OCI-M2 (cell line): ENCODE measurements at regions not wholly inside any gene's neighbourhood (a gene's known extent, or its start where the extent isn't known, plus 50 kb on each side); places are given as distances from the start of the nearest gene placed in this dataset.

ENCODE experiments used
- DNase-seq: peaks from one replicate; lab custom pipeline; 2025; ENCODE audit not compliant: unreplicated experiment; lab: John Stamatoyannopoulos, UW

DNA sequence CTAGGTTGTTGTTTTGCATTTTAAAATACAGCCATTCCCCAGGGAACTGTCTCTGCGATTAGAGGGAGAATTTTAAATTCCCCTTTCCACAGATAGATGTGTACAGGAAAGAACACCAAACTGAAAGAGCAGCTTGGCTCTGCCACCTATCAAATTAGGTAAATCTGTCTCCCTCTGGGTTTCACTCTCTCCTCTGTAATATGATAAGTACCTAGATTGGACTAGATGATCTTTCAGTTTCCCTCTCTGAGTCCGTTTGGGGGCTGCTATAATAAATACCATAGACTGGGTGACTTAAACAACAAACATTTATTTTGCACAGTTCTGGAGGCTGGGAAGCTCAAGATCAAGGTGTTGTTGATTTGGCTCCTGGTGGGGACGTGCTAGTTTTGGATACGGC is 186.0 kb downstream of the KIF20B start:
- DNase-seq = no peak

DNA sequence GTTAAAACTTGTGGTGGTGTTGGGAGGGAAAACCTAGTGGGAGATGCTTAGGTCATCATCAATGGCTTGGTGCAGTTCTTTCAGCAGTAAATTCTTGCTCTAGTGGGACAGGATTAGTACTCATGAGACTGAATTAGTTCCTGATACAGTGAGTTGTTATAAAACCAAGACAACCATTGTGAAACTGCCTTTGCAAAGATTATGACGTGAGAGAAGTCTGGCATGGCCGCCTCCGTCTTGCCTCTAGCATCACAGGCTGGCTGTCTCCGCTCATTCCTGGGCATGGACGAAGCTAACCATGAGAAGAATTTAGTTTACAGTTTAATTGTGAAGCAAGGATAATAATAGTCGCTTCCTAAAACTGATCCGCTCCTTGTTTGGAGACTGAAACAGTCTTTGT is 186.4 kb downstream of the KIF20B start:
- no peak for DNase-seq

GRCh38 chr10:89888321-89889070 is 187.1 kb downstream of the KIF20B start:
- DNase-seq = no peak

DNA sequence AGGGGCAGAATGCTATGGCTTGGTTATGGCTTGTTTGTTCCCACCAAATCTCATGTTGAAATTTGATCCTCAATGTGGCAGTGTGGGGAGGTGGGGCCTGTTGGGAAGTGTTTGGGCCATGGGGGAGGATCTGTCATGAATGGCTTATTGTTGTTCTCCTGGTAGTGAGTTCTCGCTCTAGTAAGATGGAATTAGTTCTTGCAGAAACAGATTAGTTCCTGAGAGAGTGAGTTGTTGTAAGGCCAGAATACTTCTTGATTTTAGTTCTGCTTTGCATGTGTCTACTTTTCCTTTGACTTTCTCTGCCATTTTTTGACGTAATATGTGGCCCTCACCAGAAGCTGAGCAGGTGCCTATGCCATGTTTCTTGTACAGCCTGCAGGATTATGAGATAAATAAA is 188.2 kb downstream of the KIF20B start:
- DNase-seq = no peak

GRCh38 chr10:89891006-89891535 is 189.7 kb downstream of the KIF20B start:
- DNase-seq = no peak

- no peak for DNase-seq
Observed at GRCh38 chr10:89894051-89894450, 192.7 kb downstream of the KIF20B start.

- no peak for DNase-seq
Observed at GRCh38 chr10:89900554-89900953, 199.2 kb downstream of the KIF20B start.

- no peak for DNase-seq
Observed at GRCh38 chr10:89901895-89902294, 200.5 kb downstream of the KIF20B start.

DNA sequence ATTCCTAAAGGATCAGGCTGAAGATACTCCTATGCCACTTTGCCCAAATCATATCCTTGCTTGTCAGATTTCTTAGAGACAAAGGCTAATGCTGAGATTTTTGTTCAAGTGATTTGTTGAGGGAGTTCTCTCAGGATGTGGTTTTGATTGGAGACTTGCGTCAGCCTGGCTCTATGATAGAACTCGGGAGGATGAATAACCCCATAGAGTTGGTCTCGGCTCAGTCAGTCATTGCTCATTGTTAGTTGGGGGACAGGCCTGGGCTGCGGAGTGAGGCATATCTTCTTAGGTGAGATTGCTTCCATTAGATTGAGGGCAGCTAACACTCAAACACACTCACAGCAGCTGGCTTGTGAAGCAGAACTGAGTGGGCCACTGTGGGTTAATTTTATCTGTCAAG is 203.4 kb downstream of the KIF20B start:
- DNase-seq = no peak

GRCh38 chr10:89909752-89910151 is 208.4 kb downstream of the KIF20B start:
- no peak for DNase-seq

DNA sequence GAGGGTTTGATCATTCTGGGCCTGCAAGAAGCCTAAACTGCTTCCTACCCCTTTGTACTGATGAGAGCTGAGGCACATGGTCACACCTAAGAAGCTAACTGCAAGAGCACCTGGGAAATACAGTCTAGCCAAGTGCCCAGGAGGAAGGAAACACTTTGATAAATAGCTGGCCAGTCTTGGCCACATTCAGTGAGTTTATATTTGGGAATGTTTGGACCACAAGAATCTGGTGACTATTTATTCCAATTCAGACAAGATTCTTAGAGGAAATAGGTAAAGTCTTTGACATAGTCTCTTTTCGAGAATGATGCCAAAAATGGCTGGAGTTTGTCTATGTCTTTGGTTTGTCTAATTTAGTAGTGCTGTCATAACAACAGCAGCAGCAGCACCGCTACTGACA is 213.6 kb downstream of the KIF20B start:
- DNase-seq = no peak

DNA sequence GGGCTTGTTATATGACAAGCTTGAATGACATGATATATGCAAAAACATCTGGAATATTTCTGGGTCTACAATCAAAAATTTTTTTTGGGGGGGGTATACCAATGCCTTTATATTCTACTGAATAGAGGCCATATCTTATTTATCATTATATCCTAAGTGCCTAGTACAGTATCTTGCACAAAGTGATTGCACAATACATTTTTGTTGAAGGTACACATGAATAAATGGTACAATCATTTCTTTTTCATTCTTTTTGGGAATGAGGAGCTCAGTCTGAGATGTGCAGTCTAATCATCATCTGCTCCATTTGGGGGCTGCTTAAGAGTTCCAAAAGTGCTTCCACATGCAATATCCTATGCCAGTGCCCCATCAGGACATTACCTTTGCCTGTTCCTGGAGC is 214.6 kb downstream of the KIF20B start:
- DNase-seq = no peak

- DNase-seq = no peak
Observed at GRCh38 chr10:89916468-89917215, 215.3 kb downstream of the KIF20B start.

DNA sequence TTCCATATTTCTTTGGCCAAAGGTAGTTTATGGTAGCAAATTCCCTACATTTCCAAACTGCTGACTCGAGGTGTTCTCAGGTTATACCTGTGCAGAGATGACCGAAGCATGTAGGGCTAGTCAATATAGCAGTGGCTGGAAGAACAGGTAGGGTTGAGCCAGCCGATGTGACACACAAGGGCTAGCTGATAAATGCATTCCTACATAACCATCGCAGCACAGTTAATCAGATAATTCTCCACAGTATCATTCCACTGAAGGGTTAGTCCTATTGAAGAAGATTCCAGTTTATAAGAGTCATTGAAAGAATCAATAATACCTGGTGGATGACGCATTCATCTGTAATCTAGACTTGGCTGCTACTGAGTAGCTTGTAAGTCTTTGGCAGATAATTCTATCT is 220.0 kb downstream of the KIF20B start:
- DNase-seq = no peak

GRCh38 chr10:89923661-89924060 is 222.3 kb downstream of the KIF20B start:
- DNase-seq = no peak

DNA sequence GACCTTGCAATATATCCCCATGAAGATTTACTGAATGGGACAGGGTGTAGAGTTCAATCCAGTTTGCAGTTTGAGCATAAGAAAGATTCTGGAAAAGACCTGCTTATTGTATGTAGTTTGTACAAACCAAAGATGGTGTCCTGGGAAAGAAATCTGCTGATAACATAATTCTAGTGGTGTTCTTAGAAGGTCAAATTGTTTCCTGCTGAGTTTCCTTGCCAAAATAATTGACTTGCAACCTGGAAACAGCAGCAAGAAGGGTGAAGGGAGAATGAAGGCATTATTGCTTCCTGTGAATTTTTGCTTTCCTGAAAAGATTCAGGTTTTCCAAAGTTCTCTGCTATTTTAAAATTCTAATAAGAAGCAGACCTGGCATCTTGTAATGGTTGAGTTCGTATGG is 222.9 kb downstream of the KIF20B start:
- DNase-seq = no peak

DNA sequence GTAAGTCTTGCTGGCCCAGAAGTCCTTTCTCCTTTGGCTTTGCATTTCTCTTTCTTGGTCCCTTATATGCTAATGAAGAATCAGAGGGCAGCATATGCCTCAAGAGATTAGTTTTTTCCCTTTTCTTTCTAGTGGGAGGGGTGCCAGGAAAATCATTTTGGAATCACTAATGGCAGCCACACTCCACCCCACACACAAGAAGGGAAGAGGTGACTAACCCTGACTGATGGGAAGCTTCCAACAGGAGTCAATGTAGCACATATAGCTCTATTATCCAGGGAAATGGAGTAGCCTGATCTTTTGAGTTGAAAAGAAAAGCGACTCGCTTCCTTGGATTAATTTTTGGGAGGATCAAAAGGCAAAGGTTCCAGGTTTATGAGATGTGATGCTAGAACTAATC is 225.3 kb downstream of the KIF20B start:
- DNase-seq = no peak

- no peak for DNase-seq
Observed at GRCh38 chr10:89929282-89930026, 228.1 kb downstream of the KIF20B start.

GRCh38 chr10:89937494-89937893 is 236.1 kb downstream of the KIF20B start:
- no peak for DNase-seq

- no peak for DNase-seq
Observed at GRCh38 chr10:89940076-89940475, 238.7 kb downstream of the KIF20B start.

- DNase-seq = no peak
Observed at GRCh38 chr10:89942217-89942616, 240.8 kb downstream of the KIF20B start.

GRCh38 chr10:89944138-89944537 is 242.7 kb downstream of the KIF20B start:
- DNase-seq = no peak
